Stimulated activated naive CD8-positive, alpha-beta T cell treated with anti-CD3 and anti-CD28 coated beads, Interleukin-15, amount 100 ng/mL, for 72 hours (primary cell): ENCODE measurements at regions not wholly inside any gene's neighbourhood (a gene's known extent, or its start where the extent isn't known, plus 50 kb on each side); places are given as distances from the start of the nearest gene placed in this dataset.

Experiments
- ATAC-seq: fragments of 150-1000 bp; cut with Tn5 transposase; 2 replicates; pipeline ENCODE4 v1.10.0; 2021; ENCODE audit warnings: mild to moderate bottlenecking, moderate library complexity
- DNase-seq, 2 donors: peaks; one replicate each; pipeline ENCODE4 v3.0.0; 2021 to 2022
- H3K27ac Mint-ChIP-seq, 2 donors: one replicate each; pipeline ENCODE4 v1.8.0; 2022; ENCODE audit warnings: mild to moderate bottlenecking in 2 of 2, mixed read lengths in 2 of 2, moderate library complexity in 2 of 2
- H3K27me3 Mint-ChIP-seq: one replicate; pipeline ENCODE4 v1.8.0; 2022; ENCODE audit warnings: mixed read lengths
- H3K4me1 Mint-ChIP-seq: one replicate; pipeline ENCODE4 v1.8.0; 2022; ENCODE audit warnings: mild to moderate bottlenecking, mixed read lengths
- H3K4me3 Mint-ChIP-seq, 2 donors: one replicate each; pipeline ENCODE4 v1.8.0; 2022; ENCODE audit warnings: mild to moderate bottlenecking in 2 of 2, mixed read lengths in 2 of 2, moderate library complexity in 1 of 2
- H3K9me3 Mint-ChIP-seq, 2 donors: one replicate each; pipeline ENCODE4 v1.8.0; 2022; ENCODE audit warnings: mixed read lengths in 2 of 2

GRCh38 chr2:184468826-184469225 is 129.5 kb upstream of the ZNF804A start:
- peaks cover 0 to 5% of the 10 kb centered on the region in 2 donors for H3K9me3 Mint-ChIP-seq
- ATAC-seq, result no peak
- H3K4me1 Mint-ChIP-seq, result no peaks in the 10 kb centered on the region
- DNase-seq, result no peak
- no peaks in the 10 kb centered on the region for H3K27me3 Mint-ChIP-seq
- no peak overlapping the region for H3K27ac Mint-ChIP-seq
- no peak overlapping the region for H3K4me3 Mint-ChIP-seq

GRCh38 chr2:184472481-184472880 is 125.8 kb upstream of the ZNF804A start:
- H3K4me1 Mint-ChIP-seq, result no peaks in the 10 kb centered on the region
- ATAC-seq, result no peak
- no peaks in the 10 kb centered on the region for H3K9me3 Mint-ChIP-seq
- H3K27ac Mint-ChIP-seq, result no peak overlapping the region
- H3K4me3 Mint-ChIP-seq, result no peak overlapping the region
- H3K27me3 Mint-ChIP-seq, result no peaks in the 10 kb centered on the region
- DNase-seq, result no peak

- ATAC-seq (no peak), DNase-seq (no peak)
- no peak overlapping the region for H3K4me3 Mint-ChIP-seq
- H3K4me1 Mint-ChIP-seq, result no peaks in the 10 kb centered on the region
- H3K27me3 Mint-ChIP-seq, result no peaks in the 10 kb centered on the region
- no peak overlapping the region for H3K27ac Mint-ChIP-seq
- H3K9me3 Mint-ChIP-seq, result peaks cover 8 to 10% of the 10 kb centered on the region in 2 donors
These were observed 116.5 kb upstream of the ZNF804A start for GRCh38 chr2:184481865-184482264.

- Mint-ChIP-seq H3K4me1 (no peaks in the 10 kb centered on the region), H3K4me3 (no peak overlapping the region), H3K27ac (no peak overlapping the region), H3K9me3 (peaks cover 15 to 20% of the 10 kb centered on the region in 2 donors), H3K27me3 (no peaks in the 10 kb centered on the region)
- DNase-seq (no peak), ATAC-seq (no peak)
These were observed 99.4 kb upstream of the ZNF804A start for GRCh38 chr2:184498936-184499335.

- Mint-ChIP-seq H3K27ac (no peak overlapping the region), H3K4me1 (no peaks in the 10 kb centered on the region), H3K27me3 (no peaks in the 10 kb centered on the region), H3K9me3 (peaks cover 0 to under 1% of the 10 kb centered on the region in 2 donors), H3K4me3 (no peak overlapping the region)
- no peak for DNase-seq
- ATAC-seq, result no peak
These were observed 94.1 kb upstream of the ZNF804A start for GRCh38 chr2:184504252-184504651.

GRCh38 chr2:184507254-184507653 is 91.1 kb upstream of the ZNF804A start:
- H3K4me1 Mint-ChIP-seq, result no peaks in the 10 kb centered on the region
- no peak overlapping the region for H3K4me3 Mint-ChIP-seq
- no peak for ATAC-seq
- H3K27me3 Mint-ChIP-seq, result no peaks in the 10 kb centered on the region
- no peak for DNase-seq
- H3K27ac Mint-ChIP-seq, result no peak overlapping the region
- H3K9me3 Mint-ChIP-seq, result peaks cover 0 to 9% of the 10 kb centered on the region in 2 donors

- Mint-ChIP-seq H3K27me3 (no peaks in the 10 kb centered on the region), H3K4me1 (no peaks in the 10 kb centered on the region), H3K9me3 (no peaks in the 10 kb centered on the region), H3K4me3 (no peak overlapping the region), H3K27ac (no peak overlapping the region)
- ATAC-seq (no peak), DNase-seq (no peak)
These were observed 80.9 kb upstream of the ZNF804A start for GRCh38 chr2:184517402-184517801.

- DNase-seq (no peak), ATAC-seq (no peak)
- Mint-ChIP-seq H3K4me3 (no peak overlapping the region), H3K9me3 (peaks cover 0 to 7% of the 10 kb centered on the region in 2 donors), H3K27ac (no peak overlapping the region), H3K27me3 (no peaks in the 10 kb centered on the region), H3K4me1 (no peaks in the 10 kb centered on the region)
These were observed 77.9 kb upstream of the ZNF804A start for GRCh38 chr2:184520441-184520840.

GRCh38 chr2:184523732-184524131 is 74.6 kb upstream of the ZNF804A start:
- H3K27me3 Mint-ChIP-seq, result no peaks in the 10 kb centered on the region

GRCh38 chr2:184524551-184525382 is 73.6 kb upstream of the ZNF804A start:
- Mint-ChIP-seq H3K9me3 (peaks cover 0 to 14% of the 10 kb centered on the region in 2 donors), H3K27me3 (no peaks in the 10 kb centered on the region), H3K4me1 (no peaks in the 10 kb centered on the region), H3K4me3 (no peak overlapping the region), H3K27ac (no peak overlapping the region)
- ATAC-seq, result no peak
- no peak for DNase-seq

More at GRCh38 chr2:184523732-184524131, 74.6 kb upstream of the ZNF804A start:
- no peak overlapping the region for H3K4me3 Mint-ChIP-seq
- ATAC-seq, result no peak
- peaks cover 0 to 14% of the 10 kb centered on the region in 2 donors for H3K9me3 Mint-ChIP-seq
- H3K4me1 Mint-ChIP-seq, result no peaks in the 10 kb centered on the region
- DNase-seq, result no peak
- no peak overlapping the region for H3K27ac Mint-ChIP-seq

- Mint-ChIP-seq H3K27ac (no peak overlapping the region), H3K9me3 (peaks cover 0 to 14% of the 10 kb centered on the region in 2 donors)
- DNase-seq, result no peak
These were observed 71.3 kb upstream of the ZNF804A start for GRCh38 chr2:184527058-184527457.

GRCh38 chr2:184528119-184528518 is 70.2 kb upstream of the ZNF804A start:
- Mint-ChIP-seq H3K27ac (no peak overlapping the region), H3K4me1 (no peaks in the 10 kb centered on the region), H3K9me3 (peaks cover 0 to 14% of the 10 kb centered on the region in 2 donors), H3K4me3 (no peak overlapping the region), H3K27me3 (no peaks in the 10 kb centered on the region)
- ATAC-seq (no peak), DNase-seq (no peak)

More at GRCh38 chr2:184527058-184527457, 71.3 kb upstream of the ZNF804A start:
- no peak overlapping the region for H3K4me3 Mint-ChIP-seq
- no peaks in the 10 kb centered on the region for H3K4me1 Mint-ChIP-seq
- ATAC-seq, result no peak
- no peaks in the 10 kb centered on the region for H3K27me3 Mint-ChIP-seq

- no peak overlapping the region for H3K27ac Mint-ChIP-seq
- H3K4me1 Mint-ChIP-seq, result no peaks in the 10 kb centered on the region
- DNase-seq, result no peak
- ATAC-seq, result no peak
- no peak overlapping the region for H3K4me3 Mint-ChIP-seq
- no peaks in the 10 kb centered on the region for H3K27me3 Mint-ChIP-seq
- peaks cover 0 to 7% of the 10 kb centered on the region in 2 donors for H3K9me3 Mint-ChIP-seq
These were observed 68.1 kb upstream of the ZNF804A start for GRCh38 chr2:184530239-184530638.

GRCh38 chr2:184530959-184531358 is 67.4 kb upstream of the ZNF804A start:
- Mint-ChIP-seq H3K9me3 (peaks cover 0 to 7% of the 10 kb centered on the region in 2 donors), H3K27me3 (no peaks in the 10 kb centered on the region), H3K4me3 (no peak overlapping the region), H3K27ac (no peak overlapping the region), H3K4me1 (no peaks in the 10 kb centered on the region)
- DNase-seq (no peak), ATAC-seq (no peak)

- no peak overlapping the region for H3K4me3 Mint-ChIP-seq
- DNase-seq (no peak), ATAC-seq (no peak)
- no peaks in the 10 kb centered on the region for H3K27me3 Mint-ChIP-seq
- H3K27ac Mint-ChIP-seq, result no peak overlapping the region
- H3K4me1 Mint-ChIP-seq, result no peaks in the 10 kb centered on the region
- peaks cover 0 to 7% of the 10 kb centered on the region in 2 donors for H3K9me3 Mint-ChIP-seq
These were observed 65.8 kb upstream of the ZNF804A start for GRCh38 chr2:184532551-184532950.

- Mint-ChIP-seq H3K27ac (no peak overlapping the region), H3K4me1 (no peaks in the 10 kb centered on the region), H3K9me3 (no peaks in the 10 kb centered on the region), H3K4me3 (no peak overlapping the region), H3K27me3 (no peaks in the 10 kb centered on the region)
- ATAC-seq (no peak), DNase-seq (no peak)
These were observed 63.3 kb upstream of the ZNF804A start for GRCh38 chr2:184534986-184535385.
